GM18870 (cell line): ENCODE measurements at regions not wholly inside any gene's neighbourhood (a gene's known extent, or its start where the extent isn't known, plus 50 kb on each side); places are given as distances from the start of the nearest gene placed in this dataset.
A peak's percentile ranks its signal among the peaks of the same experiment; 100 is the strongest.
"Not testable (repeated sequence)": the region's sequence is repeated elsewhere in the genome, so short reads cannot be mapped to it uniquely, and the experiment has no call there.

Experiments
- ATAC-seq: cut with Tn5 transposase; IDR thresholded peaks from one replicate; pipeline ENCODE4 v1.9.1; 2021; ENCODE audit warnings: moderate library complexity; ENCODE audit not compliant: unreplicated experiment

DNA sequence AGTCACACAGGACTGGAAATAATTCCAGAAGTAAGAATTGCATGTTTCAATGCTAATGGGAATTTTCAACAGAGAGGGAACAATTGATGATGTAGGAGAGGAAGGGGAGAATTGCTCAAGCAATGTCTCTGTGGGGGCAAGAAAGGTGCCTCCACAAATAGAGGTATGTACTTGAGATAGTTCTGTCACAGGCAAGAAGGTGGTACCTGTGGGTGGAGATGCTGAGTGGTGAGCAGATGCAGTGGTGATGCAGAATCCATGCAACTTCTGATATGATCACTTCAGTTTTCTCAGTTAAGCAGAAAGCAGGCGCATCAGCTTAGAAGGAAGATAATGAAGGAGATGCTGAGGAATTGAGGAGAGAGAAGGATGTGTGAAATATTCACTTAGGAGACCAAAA is 55.1 kb upstream of the SEC24B start:
- ATAC-seq, result no peak

DNA sequence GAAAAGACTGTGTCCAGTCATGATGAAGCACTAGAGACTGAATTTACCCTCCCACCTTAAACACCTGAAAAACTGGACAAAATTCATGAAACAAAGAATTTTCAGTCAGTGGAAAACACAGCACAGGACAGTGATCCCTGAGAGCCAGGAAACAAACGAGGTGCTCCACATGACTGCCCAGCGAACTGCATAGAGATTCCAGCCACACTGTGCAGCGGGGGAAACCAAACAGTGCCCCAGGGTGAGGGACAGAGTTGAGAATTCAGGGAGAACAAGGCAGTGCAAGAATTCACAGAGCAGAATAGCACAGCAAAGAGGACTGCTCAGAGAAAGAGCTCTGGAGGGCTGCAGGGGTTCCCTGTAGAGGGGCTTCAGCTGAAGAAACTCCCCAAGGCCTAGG is 55.5 kb upstream of the SEC24B start:
- no peak for ATAC-seq

DNA sequence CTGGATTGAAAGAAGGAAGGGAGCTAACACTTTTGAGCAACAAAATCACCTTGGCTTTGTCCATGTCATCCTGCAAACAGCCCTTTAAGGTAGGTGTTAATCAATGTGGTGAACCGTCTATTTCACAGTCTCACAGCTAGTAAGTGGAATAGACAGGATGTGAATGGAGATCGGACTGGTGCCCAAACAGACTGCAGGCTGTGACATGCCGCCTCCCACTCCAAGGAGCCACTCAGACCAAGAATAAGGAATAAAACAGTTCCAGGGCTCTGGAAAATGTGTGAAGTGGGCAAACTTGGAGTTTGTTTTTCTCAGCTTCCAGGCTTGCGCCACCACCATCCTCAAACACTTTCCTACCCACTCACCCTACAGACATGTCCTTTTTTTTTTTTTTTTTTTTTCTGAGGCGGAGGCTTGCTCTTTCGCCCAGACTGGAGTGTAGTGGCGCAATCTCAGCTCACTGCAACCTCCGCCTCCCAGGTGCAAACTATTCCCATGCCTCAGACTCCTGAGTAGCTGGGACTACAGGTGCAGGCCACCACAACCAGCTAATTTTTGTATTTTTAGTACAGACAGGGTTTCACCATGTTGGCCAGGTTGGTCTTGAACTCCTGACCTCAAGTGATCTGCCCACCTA is 57.7 kb upstream of the SEC24B start:
- ATAC-seq, result no peak

DNA sequence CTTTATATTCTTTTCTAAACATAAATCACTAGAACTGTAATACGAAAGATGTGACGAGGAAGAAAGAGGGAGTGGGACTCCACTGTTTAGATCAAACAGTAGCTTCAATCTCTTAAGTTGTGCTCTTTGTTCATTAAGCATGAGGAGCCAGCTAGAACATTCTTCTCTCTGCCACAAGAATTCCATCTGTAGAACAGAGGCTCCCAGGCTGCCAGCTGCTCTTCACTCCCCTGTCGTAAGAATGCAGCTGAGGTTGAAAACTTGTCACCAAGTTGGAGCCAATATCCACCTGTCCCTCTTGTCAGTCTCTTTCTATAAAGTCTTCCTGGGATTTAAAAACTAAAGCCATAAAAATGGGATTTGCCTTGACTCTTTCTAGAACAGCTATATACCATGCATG is 65.0 kb upstream of the SEC24B start:
- ATAC-seq, result no peak

- ATAC-seq, result no peak
Measured at GRCh38 chr4:109365939-109366338, 63.5 kb upstream of the COL25A1 start.

DNA sequence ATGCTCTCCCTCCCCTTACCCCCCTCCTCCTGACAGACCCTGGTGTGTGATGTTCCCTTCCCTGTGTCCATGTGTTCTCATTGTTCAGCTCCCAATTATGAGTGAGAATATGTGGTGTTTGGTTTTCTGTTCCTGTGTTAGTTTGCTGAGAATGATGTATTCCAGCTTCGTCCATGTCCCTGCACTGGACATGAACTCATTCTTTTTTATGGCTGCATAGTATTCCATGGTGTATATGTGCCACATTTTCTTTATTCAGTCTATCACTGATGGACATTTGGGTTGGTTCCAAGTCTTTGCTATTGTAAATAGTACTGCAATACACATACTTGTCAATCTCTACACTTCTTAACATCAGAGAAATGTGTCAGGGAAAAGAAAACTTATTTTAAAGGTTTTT is 62.8 kb upstream of the COL25A1 start:
- not testable (repeated sequence) for ATAC-seq

DNA sequence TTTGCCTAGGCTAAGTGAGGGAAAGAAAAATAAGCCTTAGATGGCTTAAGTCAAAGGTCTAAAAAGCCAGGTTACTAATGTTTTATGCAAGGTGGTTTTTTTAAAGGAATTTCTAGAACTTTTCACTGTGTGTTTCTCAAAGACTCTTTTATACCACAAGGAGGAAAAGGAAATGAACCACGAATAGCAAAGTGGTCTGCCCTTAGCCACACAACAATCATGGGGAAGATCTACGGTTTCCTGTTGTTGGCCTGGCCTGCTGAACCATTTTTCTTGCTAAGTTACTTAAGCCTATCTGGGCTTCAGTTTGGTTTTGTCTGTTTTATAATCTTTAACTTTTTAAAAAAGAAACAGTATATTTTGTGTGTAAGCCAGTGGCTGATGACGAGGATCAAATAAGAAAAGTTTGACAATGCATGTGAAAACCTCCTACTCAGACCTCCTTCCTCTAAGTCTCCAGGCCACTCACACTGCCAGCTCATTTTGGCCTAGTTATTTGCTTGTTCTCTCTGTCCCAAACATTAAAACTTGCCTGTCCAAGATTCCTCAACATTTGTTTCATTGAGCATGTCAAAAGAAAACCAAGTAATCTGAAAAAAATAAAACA is 56.7 kb upstream of the COL25A1 start:
- peak; percentile 69 for ATAC-seq

DNA sequence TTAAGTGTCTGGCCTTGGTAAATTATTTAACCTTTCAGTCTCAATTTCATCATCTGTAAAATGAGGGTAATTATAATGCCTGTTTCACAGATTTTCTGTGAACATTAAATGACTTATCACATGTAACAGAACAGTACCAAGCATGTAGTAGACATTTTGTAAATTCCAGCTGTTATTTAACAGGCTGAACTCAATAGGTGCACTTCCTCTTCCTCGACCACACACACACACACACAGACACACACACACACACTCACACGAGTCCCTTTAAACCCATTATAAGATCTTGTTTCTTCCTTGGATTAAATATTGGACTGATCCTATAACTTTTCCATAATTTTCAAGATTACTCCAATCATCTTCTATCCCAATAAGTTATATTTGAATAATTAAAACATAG is 53.4 kb upstream of the COL25A1 start:
- no peak for ATAC-seq

DNA sequence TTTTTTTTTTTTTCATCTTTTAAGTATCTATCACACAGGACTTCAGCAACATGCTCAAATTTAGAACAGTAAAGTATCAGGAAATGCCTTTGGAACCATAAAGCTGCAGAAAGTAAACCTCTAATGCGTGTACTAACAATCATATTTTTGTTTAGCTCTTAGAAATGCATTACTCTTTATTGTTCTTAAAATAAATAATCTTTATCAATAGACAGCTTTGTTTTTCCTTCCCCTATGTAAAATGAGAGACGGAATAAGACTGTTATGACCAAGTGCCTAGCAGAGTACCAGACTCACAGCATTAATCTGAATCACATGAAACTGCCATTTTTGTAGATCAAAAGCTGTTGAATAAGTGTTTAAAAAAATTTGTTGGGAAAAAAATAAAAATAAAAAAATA is 50.5 kb upstream of the COL25A1 start:
- no peak for ATAC-seq
